Hematopoietic multipotent progenitor cell treated with erythropoietin and hydrocortisone succinate and interleukin-3 and kit ligand, for 4 days (in vitro differentiated cells): ENCODE measurements at regions not wholly inside any gene's neighbourhood (a gene's known extent, or its start where the extent isn't known, plus 50 kb on each side); places are given as distances from the start of the nearest gene placed in this dataset.
"Not testable (repeated sequence)": the region's sequence is repeated elsewhere in the genome, so short reads cannot be mapped to it uniquely, and the experiment has no call there.

Source experiments
- DNase-seq: peaks from one replicate; pipeline ENCODE4 v3.0.0-alpha.2; 2015

- no peak for DNase-seq
These were observed 124.9 kb downstream of the METRNL start for GRCh38 chr17:83204230-83204725.

DNA sequence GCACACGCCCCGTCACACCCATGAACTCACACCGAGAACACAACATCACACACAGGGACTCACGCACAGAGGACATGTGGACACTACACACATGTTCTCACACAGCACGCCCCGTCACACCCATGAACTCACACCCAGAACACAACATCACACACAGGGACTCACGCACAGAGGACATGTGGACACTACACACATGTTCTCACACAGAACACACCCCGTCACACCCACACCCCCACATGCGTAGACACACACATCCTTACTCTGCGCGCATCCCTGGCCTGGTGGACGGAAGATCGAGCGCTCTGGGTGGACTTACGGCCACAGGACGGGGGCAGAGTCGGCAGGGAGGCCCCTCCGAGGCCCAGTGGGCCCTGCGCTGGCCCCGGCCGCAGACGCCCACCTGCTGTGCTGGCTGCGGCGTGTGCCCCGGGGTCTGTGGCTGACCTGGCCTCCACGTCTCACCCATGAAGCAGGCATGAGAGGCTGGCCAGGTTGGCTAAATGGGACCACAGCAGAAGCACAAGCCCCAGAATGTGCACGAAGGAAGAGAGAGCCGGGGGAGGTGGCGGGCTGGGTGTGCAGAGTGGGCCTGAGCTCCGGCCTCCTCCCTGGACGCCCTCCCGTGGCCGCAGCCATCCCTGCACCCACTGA, 125.5 kb downstream of the METRNL start:
- not testable (repeated sequence) for DNase-seq

GRCh38 chr17:83205387-83206035, 126.1 kb downstream of the METRNL start:
- peak; percentile 60 for DNase-seq

DNA sequence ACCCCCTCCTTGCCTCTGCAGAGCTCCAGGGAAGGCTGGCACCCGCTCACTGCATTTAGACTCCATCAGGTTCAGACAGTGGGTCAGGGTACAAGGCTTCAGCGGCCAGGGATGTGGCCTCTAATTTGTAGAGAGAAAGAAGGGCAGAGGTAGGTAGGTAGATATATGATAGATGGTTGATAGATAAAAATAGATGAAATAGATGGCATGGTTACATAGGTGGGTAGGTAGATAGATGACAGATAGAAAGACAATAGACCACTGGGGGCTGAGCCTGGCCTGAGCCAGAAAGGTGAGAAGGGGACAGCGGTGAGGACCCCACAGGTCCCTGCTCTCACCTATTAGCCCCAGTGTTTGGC, 126.6 kb downstream of the METRNL start:
- not testable (repeated sequence) for DNase-seq

- DNase-seq, result not testable (repeated sequence)
These were observed 127.6 kb downstream of the METRNL start for GRCh38 chr17:83206819-83207588.

DNA sequence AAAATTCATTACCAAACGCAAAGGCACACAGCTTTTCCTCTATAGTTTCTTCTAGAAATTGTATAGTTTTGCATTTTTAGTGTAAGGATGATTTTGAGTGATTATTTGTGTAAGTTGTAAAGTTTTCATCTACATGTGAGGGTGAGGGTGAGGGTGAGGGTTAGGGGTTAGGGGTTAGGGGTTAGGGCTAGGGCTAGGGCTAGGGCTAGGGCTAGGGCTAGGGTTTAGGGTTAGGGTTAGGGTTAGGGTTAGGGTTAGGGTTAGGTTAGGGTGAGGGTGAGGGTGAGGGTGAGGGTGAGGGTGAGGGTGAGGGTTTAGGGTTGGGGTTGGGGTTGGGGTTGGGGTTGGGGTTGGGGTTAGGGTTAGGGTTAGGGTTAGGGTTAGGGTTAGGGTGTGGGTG, 167.6 kb downstream of the METRNL start:
- peak; percentile 69 for DNase-seq
